ENCODE measurements at regions not wholly inside any gene's neighbourhood (a gene's known extent, or its start where the extent isn't known, plus 50 kb on each side); places are given as distances from the start of the nearest gene placed in this dataset.
"Not testable (repeated sequence)": the region's sequence is repeated elsewhere in the genome, so short reads cannot be mapped to it uniquely, and the experiment has no call there.

GRCh38 chr22:42184852-42185251, 54.2 kb upstream of the CYP2D6 start:
- Histone ChIP-seq H3K4me3 (ENCODE audit: low read length, poor library complexity, severe bottlenecking) (no peak overlapping the region), H3F3A (ENCODE audit: low read depth) (peaks cover 11% of the 10 kb centered on the region; the same call in 1 of the 2 replicates), H3K79me2 (ENCODE audit: insufficient read depth, low read length) (peaks cover 79% of the 10 kb centered on the region), H2AFZ (ENCODE audit: low read length) (no peak overlapping the region), H3K4me1 (ENCODE audit: insufficient read depth, low read length, poor library complexity, severe bottlenecking) (peaks cover 54% of the 10 kb centered on the region), H3K9me2 (replicated peaks; ENCODE audit: low read depth, low read length) (no peaks in the 10 kb centered on the region), H3K9me3 (ENCODE audit: insufficient read depth, low read depth, low read length) (no peaks in the 10 kb centered on the region), H3K36me3 (ENCODE audit: insufficient read depth, low read length) (peaks cover 5% of the 10 kb centered on the region; the same call in 1 of the 2 replicates), H3K27me3 (ENCODE audit: insufficient read depth, low read length, poor library complexity, severe bottlenecking) (no peaks in the 10 kb centered on the region), H3K4me2 (ENCODE audit: low read depth, low read length, poor library complexity, severe bottlenecking) (no peak overlapping the region), H3K9ac (ENCODE audit: low read depth, low read length, poor library complexity, severe bottlenecking) (no peak overlapping the region), H4K20me1 (ENCODE audit: insufficient read depth, low read length, poor library complexity, severe bottlenecking) (peaks cover 20% of the 10 kb centered on the region)
- no peak for TF ChIP-seq CTCF (conservative IDR thresholded peaks at IDR 0.05; ENCODE audit: low read length)
- TF ChIP-seq EZH2phosphoT487 (IDR thresholded peaks at IDR 0.05; ENCODE audit: borderline replicate concordance) = no peak

GRCh38 chr22:42183461-42184059, 53.0 kb upstream of the CYP2D6 start:
- not testable (repeated sequence) for H2AFZ ChIP-seq (ENCODE audit: low read length); H3K9me3 ChIP-seq (ENCODE audit: insufficient read depth, low read depth, low read length); H3K27me3 ChIP-seq (ENCODE audit: insufficient read depth, low read length, poor library complexity, severe bottlenecking); H3K9me2 ChIP-seq (replicated peaks; ENCODE audit: low read depth, low read length); H3K4me2 ChIP-seq (ENCODE audit: low read depth, low read length, poor library complexity, severe bottlenecking); H3K4me3 ChIP-seq (ENCODE audit: low read length, poor library complexity, severe bottlenecking); H3K9ac ChIP-seq (ENCODE audit: low read depth, low read length, poor library complexity, severe bottlenecking)
- Histone ChIP-seq H3F3A (ENCODE audit: low read depth) (peaks cover 13% of the 10 kb centered on the region; the same call in 1 of the 2 replicates), H3K4me1 (ENCODE audit: insufficient read depth, low read length, poor library complexity, severe bottlenecking) (peaks cover 61% of the 10 kb centered on the region), H3K79me2 (ENCODE audit: insufficient read depth, low read length) (peaks cover 79% of the 10 kb centered on the region), H3K36me3 (ENCODE audit: insufficient read depth, low read length) (peaks cover 10% of the 10 kb centered on the region; the same call in 1 of the 2 replicates), H4K20me1 (ENCODE audit: insufficient read depth, low read length, poor library complexity, severe bottlenecking) (peaks cover 11% of the 10 kb centered on the region)

GRCh38 chr22:42180349-42180842, 49.8 kb upstream of the CYP2D6 start:
- H3K4me1 ChIP-seq (ENCODE audit: insufficient read depth, low read length, poor library complexity, severe bottlenecking) = peaks cover 73% of the 10 kb centered on the region
- no peaks in the 10 kb centered on the region for H3K27me3 ChIP-seq (ENCODE audit: insufficient read depth, low read length, poor library complexity, severe bottlenecking)
- H3K79me2 ChIP-seq (ENCODE audit: insufficient read depth, low read length) = peaks cover 80% of the 10 kb centered on the region
- H3K36me3 ChIP-seq (ENCODE audit: insufficient read depth, low read length) = peaks cover 33% of the 10 kb centered on the region
- H3K9me2 ChIP-seq (replicated peaks; ENCODE audit: low read depth, low read length) = no peaks in the 10 kb centered on the region
- peak overlapping the region; percentile 76 for H3K4me2 ChIP-seq (ENCODE audit: low read depth, low read length, poor library complexity, severe bottlenecking)
- no peaks in the 10 kb centered on the region for H4K20me1 ChIP-seq (ENCODE audit: insufficient read depth, low read length, poor library complexity, severe bottlenecking)
- peak overlapping the region; percentile 57 for H3K4me3 ChIP-seq (ENCODE audit: low read length, poor library complexity, severe bottlenecking)
- H3K9me3 ChIP-seq (ENCODE audit: insufficient read depth, low read depth, low read length) = no peaks in the 10 kb centered on the region
- H2AFZ ChIP-seq (ENCODE audit: low read length) = no peak overlapping the region
- H3F3A ChIP-seq (ENCODE audit: low read depth) = peaks cover 13% of the 10 kb centered on the region; the same call in 1 of the 2 replicates
- TF ChIP-seq CTCF (conservative IDR thresholded peaks at IDR 0.05; ENCODE audit: low read length) (no peak), EZH2phosphoT487 (IDR thresholded peaks at IDR 0.05; ENCODE audit: borderline replicate concordance) (no peak)
- H3K9ac ChIP-seq (ENCODE audit: low read depth, low read length, poor library complexity, severe bottlenecking) = peak overlapping the region; percentile 70
